ENCODE measurements at regions not wholly inside any gene's neighbourhood (a gene's known extent, or its start where the extent isn't known, plus 50 kb on each side); places are given as distances from the start of the nearest gene placed in this dataset.

GRCh38 chr3:16059081-16059537 is 115.4 kb upstream of the GALNT15 start:
- TF ChIP-seq ATF7 (IDR thresholded peaks at IDR 0.05; ENCODE audit: low read depth): no peak
- no peak for TF ChIP-seq CTCF (IDR thresholded peaks at IDR 0.05 in 2 of 3, conservative IDR thresholded peaks at IDR 0.05 in 1 of 3; ENCODE audit: control insufficient read depth in 2 of 3, extremely low read depth in 1 of 3, insufficient read depth in 1 of 3, low read depth in 3 of 3, low read length in 3 of 3)
- no peak for TF ChIP-seq TCF7 (IDR thresholded peaks at IDR 0.05; ENCODE audit: borderline replicate concordance)
- no peak for TF ChIP-seq RAD51 (IDR thresholded peaks at IDR 0.05)
- TF ChIP-seq POLR2AphosphoS2 (IDR thresholded peaks at IDR 0.05; ENCODE audit: low read depth, low read length): no peak
- no peak for TF ChIP-seq TARDBP (IDR thresholded peaks at IDR 0.05; ENCODE audit: borderline replicate concordance)
- no peak for TF ChIP-seq BHLHE40 (IDR thresholded peaks at IDR 0.05; ENCODE audit: borderline replicate concordance in 1 of 2, low read depth in 2 of 2, low read length in 1 of 2)
- TF ChIP-seq KDM1A (IDR thresholded peaks at IDR 0.05; ENCODE audit: borderline replicate concordance): no peak
- no peak for TF ChIP-seq ZNF274 (IDR thresholded peaks at IDR 0.05; ENCODE audit: insufficient read depth, insufficient read length)
- TF ChIP-seq NR2C2 (IDR thresholded peaks at IDR 0.05; ENCODE audit: borderline replicate concordance, control insufficient read depth, insufficient read length, low read depth): no peak
- TF ChIP-seq POU2F2 (IDR thresholded peaks at IDR 0.05; ENCODE audit: borderline replicate concordance, low read depth, low read length): no peak
- TF ChIP-seq JUNB (IDR thresholded peaks at IDR 0.05): no peak
- TF ChIP-seq NFYB (IDR thresholded peaks at IDR 0.05; ENCODE audit: insufficient read depth, low read depth, low read length): no peak
- no peak for TF ChIP-seq TBL1XR1 (IDR thresholded peaks at IDR 0.05; ENCODE audit: low read depth, low read length)

Measured in GM12878 (cell line).